GM19463 (cell line): ENCODE measurements at regions not wholly inside any gene's neighbourhood (a gene's known extent, or its start where the extent isn't known, plus 50 kb on each side); places are given as distances from the start of the nearest gene placed in this dataset.
A peak's percentile ranks its signal among the peaks of the same experiment; 100 is the strongest.

ENCODE experiments used
- ATAC-seq: cut with Tn5 transposase; IDR thresholded peaks from one replicate; pipeline ENCODE4 v1.9.1; 2021; ENCODE audit warnings: mild to moderate bottlenecking, moderate library complexity; ENCODE audit not compliant: unreplicated experiment

DNA sequence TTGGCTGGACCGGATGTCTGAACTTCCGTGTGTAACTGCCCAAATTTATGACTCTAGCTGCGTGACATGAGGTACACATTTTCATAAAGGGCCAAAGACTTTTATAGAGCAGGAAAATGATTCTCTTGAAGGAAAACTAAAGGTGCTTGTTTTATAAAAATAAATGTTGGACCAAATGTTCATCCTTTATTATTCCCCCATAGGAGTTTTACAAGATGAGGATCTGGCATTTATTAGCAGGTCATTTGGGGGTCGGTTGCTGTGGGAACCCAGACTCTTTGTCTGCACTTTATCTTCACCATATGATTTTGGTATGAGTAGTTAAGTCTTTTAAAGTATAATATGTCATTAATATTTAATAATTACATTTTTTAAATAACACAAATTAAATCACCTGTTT is 571.2 kb downstream of the EFNA5 start:
- no peak for ATAC-seq

GRCh38 chr5:107092695-107093094 is 578.0 kb downstream of the EFNA5 start:
- ATAC-seq: no peak

DNA sequence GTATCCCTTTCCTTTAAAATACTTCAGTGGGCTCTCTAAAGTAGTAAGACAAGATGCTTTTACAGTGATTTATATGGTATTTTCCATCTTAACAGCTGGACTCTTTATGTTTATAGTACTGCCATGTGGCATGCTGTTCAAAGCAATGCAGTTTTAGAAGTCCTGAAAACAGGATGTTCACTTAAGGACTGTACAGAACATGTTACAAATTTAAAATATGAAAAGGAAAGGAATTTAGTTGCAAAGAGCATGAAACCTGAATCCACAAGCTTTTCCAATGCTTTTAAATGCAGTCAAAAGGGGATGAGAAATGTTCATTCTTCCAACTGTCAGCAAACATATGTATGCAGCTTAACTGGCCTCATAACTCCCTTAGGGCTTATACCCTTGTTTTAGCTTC is 580.2 kb downstream of the EFNA5 start:
- ATAC-seq: no peak

- ATAC-seq: no peak
Measured at GRCh38 chr5:107088907-107089306, 581.8 kb downstream of the EFNA5 start.

DNA sequence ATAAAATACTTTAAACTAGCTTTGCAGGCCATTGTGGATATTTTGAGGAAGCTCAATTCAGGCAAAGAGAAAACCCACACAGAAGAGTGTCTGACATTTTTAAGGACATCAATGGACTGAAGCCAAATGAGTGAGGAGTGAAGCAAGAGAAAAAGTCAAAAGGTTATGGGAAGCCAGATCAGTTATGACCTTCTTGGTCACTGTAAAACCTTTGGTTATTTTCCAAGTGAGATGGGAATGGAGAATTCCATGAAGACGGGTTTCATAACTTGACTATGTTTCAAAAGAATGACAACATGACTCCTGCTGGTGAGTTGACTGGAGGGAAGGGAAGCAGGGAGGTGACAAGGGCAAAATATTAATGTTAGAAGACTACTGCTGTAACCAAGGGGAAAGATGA is 585.2 kb downstream of the EFNA5 start:
- no peak for ATAC-seq

DNA sequence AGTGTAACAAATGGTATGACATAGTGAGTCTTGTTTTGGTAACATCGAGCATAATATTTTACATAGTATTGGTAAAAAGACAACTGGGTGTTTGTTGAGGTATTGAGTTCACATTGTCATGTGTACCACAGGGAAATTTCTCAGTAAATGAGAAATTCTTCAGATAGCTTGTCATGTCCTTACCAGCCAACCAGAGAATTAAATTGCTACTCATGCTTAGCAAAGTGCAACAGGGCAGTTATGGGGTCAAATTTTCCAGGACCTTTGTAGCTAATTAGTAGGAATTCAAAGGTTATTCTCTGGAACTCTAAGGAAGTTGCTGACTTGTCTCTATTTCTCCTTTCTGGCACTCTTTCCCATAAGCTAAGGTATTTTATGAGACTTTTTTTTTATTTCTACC is 595.7 kb downstream of the EFNA5 start:
- ATAC-seq: no peak

GRCh38 chr5:107072967-107073366 is 597.8 kb downstream of the EFNA5 start:
- ATAC-seq: no peak

- no peak for ATAC-seq
Measured at GRCh38 chr5:107072440-107072839, 598.3 kb downstream of the EFNA5 start.

GRCh38 chr5:107068782-107069181 is 602.0 kb downstream of the EFNA5 start:
- ATAC-seq: no peak

GRCh38 chr5:107067395-107067794 is 603.3 kb downstream of the EFNA5 start:
- no peak for ATAC-seq

- ATAC-seq: no peak
Measured at GRCh38 chr5:107063511-107063910, 607.2 kb downstream of the EFNA5 start.

- no peak for ATAC-seq
Measured at GRCh38 chr5:107058803-107059202, 611.9 kb downstream of the EFNA5 start.

DNA sequence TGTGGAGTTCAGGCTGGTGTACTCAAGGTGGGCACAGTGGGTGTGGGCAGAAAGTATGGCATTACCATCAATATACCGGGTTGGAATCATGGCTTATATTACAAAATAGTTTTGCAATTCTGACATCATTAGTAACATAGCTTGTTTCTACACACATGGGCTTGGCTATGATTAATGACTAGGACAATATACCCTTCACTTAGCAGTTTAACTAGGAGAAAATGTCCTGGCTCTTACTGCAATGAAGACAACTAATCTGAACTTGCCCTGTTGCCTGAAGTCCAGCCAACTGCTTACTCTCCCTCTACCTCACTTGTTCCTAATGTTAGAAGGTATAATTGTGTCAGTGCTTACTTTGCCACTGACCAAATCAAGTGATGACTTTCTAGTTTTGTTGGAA is 612.5 kb downstream of the EFNA5 start:
- ATAC-seq: no peak

DNA sequence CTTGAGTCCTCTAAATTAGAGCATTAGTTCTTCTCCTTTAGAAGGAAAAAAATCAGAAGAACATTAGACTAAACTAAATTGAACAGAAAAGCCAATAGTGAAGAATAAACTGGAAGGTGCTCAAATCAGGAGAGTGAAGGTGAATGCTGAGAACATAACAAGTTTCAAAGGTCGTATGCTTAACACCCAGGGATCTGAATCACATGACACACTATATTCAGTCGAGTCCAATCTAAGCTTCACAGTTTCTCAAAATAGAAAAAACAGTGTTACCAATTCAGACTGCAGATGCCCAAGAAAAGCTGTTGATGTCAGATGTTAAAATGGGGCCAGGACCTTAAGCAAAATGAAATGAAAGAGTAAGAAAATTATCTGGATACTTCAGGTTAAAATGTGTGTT is 614.5 kb downstream of the EFNA5 start:
- no peak for ATAC-seq

GRCh38 chr5:107047048-107047447 is 623.7 kb downstream of the EFNA5 start:
- ATAC-seq: no peak

- no peak for ATAC-seq
Measured at GRCh38 chr5:107043665-107044064, 627.1 kb downstream of the EFNA5 start.

DNA sequence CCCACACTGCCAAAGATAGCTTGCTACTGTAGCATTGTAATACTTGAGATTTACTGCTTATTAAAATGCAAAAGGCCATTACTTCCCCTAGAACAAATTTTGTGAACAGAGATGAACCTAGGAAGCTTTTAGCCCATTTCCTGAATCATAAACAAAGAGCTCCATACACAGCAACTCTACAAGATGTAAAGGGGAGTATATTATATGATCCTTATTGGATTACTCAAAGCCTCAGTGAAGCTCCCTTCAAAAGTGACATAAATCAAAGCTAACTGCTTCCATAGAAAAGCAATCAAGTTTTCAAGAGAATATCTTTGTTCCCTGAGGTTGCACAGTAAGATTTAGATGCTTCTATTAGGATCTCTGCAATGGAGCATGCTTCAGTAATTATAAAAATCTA is 629.8 kb downstream of the EFNA5 start:
- ATAC-seq: no peak

DNA sequence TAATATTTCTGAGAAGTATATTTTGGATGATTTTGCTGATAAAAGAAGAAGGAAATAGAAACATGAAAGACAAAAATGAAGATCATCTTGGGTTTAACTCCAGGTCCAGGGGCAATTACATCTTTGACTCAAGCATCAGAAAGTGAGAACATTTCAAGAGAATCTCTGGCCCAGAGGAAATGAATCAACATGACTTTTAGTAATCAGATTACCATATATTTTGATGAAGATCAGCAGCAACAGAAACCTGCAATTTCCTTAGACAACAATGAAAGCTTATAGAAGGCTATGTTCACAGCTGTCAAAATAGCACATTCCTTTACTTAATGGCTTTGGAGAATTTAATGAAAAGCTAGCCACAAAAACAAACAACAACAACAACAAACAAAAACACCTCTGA is 638.1 kb downstream of the EFNA5 start:
- ATAC-seq: no peak

DNA sequence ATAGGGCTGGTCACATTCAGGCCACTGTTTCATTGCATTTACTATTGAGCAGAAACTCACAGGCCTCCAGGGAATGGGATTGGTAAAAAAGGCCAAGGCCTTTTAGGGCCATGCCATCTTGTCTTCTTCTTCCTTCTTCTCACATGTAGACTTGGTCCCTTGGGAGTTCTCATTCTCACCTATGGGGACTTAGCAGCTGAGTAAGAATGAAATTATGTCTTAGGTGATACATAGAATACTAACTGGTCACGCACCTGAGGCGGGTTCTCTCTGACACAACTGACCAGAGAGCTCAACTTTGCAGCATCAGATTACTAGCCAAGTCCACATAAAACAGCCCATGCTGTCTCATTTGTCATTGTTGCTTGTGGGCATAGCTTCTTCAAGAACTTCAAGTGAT is 641.8 kb downstream of the EFNA5 start:
- ATAC-seq: peak; percentile 52

DNA sequence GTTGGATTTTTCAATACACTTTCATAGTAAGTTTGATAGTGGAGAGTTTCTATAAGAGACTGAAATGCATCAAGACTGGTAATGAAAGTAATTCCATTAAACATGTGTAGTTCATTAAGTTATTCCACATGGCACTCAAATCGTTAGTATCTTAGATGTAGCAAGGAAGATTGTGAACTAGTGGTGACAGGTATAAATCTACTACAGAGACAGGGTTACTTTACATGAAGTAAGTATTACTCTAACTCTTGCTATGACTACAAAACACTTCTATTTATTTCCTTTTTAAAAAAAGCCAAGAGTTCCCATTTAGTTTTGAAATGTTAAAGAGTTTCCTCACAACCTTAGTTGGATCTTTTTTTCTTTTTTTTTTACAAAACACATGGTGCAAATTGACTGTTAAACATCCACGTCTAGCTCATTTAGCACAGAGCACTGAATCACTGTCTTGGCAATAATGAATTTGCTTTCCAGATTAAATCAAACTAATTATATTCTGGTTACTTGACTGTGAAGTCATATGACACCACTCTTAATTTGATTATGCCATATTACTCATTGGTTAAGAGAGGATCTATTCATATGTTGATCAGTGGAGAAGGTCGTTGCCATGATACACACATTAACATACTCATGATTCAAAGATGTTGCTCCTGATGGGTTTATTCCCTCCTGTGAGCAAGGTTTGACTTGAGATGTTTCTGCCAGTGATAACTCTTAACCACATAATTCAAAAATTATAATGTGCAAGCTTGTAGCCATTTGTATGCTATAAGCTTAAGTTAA is 644.8 kb downstream of the EFNA5 start:
- ATAC-seq: no peak

DNA sequence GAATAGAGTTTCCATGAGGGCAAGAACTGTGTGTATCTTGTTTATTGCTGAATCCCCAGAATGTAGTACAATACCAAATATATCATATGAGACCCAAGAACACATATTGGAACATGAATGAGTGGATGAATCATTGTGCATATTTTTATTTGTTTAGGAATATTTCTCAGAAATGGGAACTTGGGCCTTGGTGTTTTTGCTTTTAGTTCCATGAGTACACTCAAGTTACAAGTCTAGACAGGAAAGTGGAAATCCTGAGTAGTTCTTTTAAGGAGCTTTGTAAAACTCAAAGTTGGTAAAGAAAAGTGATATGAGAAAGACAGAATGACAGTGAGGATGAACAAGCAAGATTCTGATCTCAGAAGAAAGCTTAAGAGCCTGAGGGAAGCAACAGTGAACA is 647.0 kb downstream of the EFNA5 start:
- no peak for ATAC-seq

- ATAC-seq: no peak
Measured at GRCh38 chr5:107021575-107021974, 649.2 kb downstream of the EFNA5 start.

DNA sequence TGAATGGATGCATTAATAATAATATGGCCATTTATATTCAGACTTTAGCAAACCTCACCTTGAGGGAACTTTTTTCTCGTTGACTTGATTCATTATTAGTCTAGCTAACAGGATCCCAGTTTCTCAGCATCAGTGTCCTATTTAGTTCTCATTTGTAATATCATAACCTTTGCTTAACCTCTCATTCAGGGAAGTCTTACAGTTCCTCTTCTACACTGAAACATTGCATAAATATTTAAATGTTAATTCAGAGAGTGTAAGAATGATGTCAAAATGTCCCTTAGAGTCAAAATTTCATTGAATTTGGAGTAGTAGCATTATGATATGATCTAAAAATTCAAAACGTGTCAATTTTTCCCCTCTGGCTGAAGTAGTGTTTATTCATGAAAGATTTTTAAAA is 650.1 kb downstream of the EFNA5 start:
- ATAC-seq: no peak
